T-helper 1 cell treated with Interleukin-12 subunit alpha and Interleukin-12 subunit beta and Interleukin-4 antibody, amounts not matched to agents 30 μg/mL and 1 μg/mL, for 36 hours (primary cell): ENCODE measurements at regions not wholly inside any gene's neighbourhood (a gene's known extent, or its start where the extent isn't known, plus 50 kb on each side); places are given as distances from the start of the nearest gene placed in this dataset.

ENCODE experiments used
- H3K27ac Mint-ChIP-seq: one replicate; pipeline ENCODE4 v1.8.0; 2021; ENCODE audit warnings: mild to moderate bottlenecking, mixed read lengths
- H3K27me3 Mint-ChIP-seq: one replicate; pipeline ENCODE4 v1.8.0; 2021; ENCODE audit warnings: low read depth, mixed read lengths
- H3K36me3 Mint-ChIP-seq: one replicate; pipeline ENCODE4 v1.8.0; 2021; ENCODE audit warnings: low read depth, mixed read lengths
- H3K4me1 Mint-ChIP-seq: one replicate; pipeline ENCODE4 v1.8.0; 2021; ENCODE audit warnings: low read depth, mixed read lengths
- H3K4me3 Mint-ChIP-seq: one replicate; pipeline ENCODE4 v1.8.0; 2021; ENCODE audit warnings: mild to moderate bottlenecking, moderate library complexity, mixed read lengths
- H3K9me3 Mint-ChIP-seq: one replicate; pipeline ENCODE4 v1.8.0; 2021; ENCODE audit warnings: mixed read lengths

GRCh38 chr21:17738176-17738953, 80.8 kb downstream of the C21orf91 start:
- Mint-ChIP-seq H3K4me3 (no peak overlapping the region), H3K27ac (no peak overlapping the region), H3K27me3 (no peaks in the 10 kb centered on the region), H3K4me1 (peaks cover 3% of the 10 kb centered on the region), H3K36me3 (peaks cover 5% of the 10 kb centered on the region), H3K9me3 (peaks cover 17% of the 10 kb centered on the region)

GRCh38 chr21:17736072-17736471, 83.1 kb downstream of the C21orf91 start:
- Mint-ChIP-seq H3K9me3 (peaks cover 7% of the 10 kb centered on the region), H3K4me3 (no peak overlapping the region), H3K4me1 (peaks cover 2% of the 10 kb centered on the region), H3K27ac (no peak overlapping the region), H3K36me3 (peaks cover 2% of the 10 kb centered on the region), H3K27me3 (no peaks in the 10 kb centered on the region)

- Mint-ChIP-seq H3K9me3 (no peaks in the 10 kb centered on the region), H3K4me3 (no peak overlapping the region), H3K4me1 (peaks cover 6% of the 10 kb centered on the region), H3K27me3 (peaks cover 3% of the 10 kb centered on the region), H3K36me3 (no peaks in the 10 kb centered on the region), H3K27ac (no peak overlapping the region)
Measured at GRCh38 chr21:17733209-17733608, 85.9 kb downstream of the C21orf91 start.

GRCh38 chr21:17732306-17732705, 86.8 kb downstream of the C21orf91 start:
- H3K36me3 Mint-ChIP-seq = no peaks in the 10 kb centered on the region
- H3K27ac Mint-ChIP-seq = no peak overlapping the region
- peaks cover 3% of the 10 kb centered on the region for H3K27me3 Mint-ChIP-seq
- peaks cover 6% of the 10 kb centered on the region for H3K4me1 Mint-ChIP-seq
- no peaks in the 10 kb centered on the region for H3K9me3 Mint-ChIP-seq
- H3K4me3 Mint-ChIP-seq = no peak overlapping the region

GRCh38 chr21:17731554-17731953, 87.6 kb downstream of the C21orf91 start:
- no peak overlapping the region for H3K27ac Mint-ChIP-seq
- no peaks in the 10 kb centered on the region for H3K9me3 Mint-ChIP-seq
- H3K4me1 Mint-ChIP-seq = peaks cover 6% of the 10 kb centered on the region
- peaks cover 3% of the 10 kb centered on the region for H3K27me3 Mint-ChIP-seq
- no peaks in the 10 kb centered on the region for H3K36me3 Mint-ChIP-seq
- no peak overlapping the region for H3K4me3 Mint-ChIP-seq

- Mint-ChIP-seq H3K27ac (no peak overlapping the region), H3K4me3 (no peak overlapping the region), H3K4me1 (peaks cover 6% of the 10 kb centered on the region), H3K27me3 (peaks cover 3% of the 10 kb centered on the region), H3K9me3 (no peaks in the 10 kb centered on the region), H3K36me3 (no peaks in the 10 kb centered on the region)
Measured at GRCh38 chr21:17730782-17731181, 88.4 kb downstream of the C21orf91 start.

GRCh38 chr21:17729455-17729854, 89.7 kb downstream of the C21orf91 start:
- Mint-ChIP-seq H3K27me3 (peaks cover 3% of the 10 kb centered on the region), H3K27ac (no peak overlapping the region), H3K4me3 (no peak overlapping the region), H3K36me3 (no peaks in the 10 kb centered on the region), H3K4me1 (peaks cover 9% of the 10 kb centered on the region), H3K9me3 (no peaks in the 10 kb centered on the region)

- H3K4me1 Mint-ChIP-seq = peaks cover 9% of the 10 kb centered on the region
- H3K27me3 Mint-ChIP-seq = peaks cover 3% of the 10 kb centered on the region
- H3K9me3 Mint-ChIP-seq = no peaks in the 10 kb centered on the region
- no peaks in the 10 kb centered on the region for H3K36me3 Mint-ChIP-seq
- H3K27ac Mint-ChIP-seq = no peak overlapping the region
- H3K4me3 Mint-ChIP-seq = no peak overlapping the region
Measured at GRCh38 chr21:17727361-17727760, 91.8 kb downstream of the C21orf91 start.

GRCh38 chr21:17726047-17726829, 92.9 kb downstream of the C21orf91 start:
- Mint-ChIP-seq H3K4me1 (peaks cover 9% of the 10 kb centered on the region), H3K4me3 (no peak overlapping the region), H3K36me3 (no peaks in the 10 kb centered on the region), H3K27me3 (peaks cover 3% of the 10 kb centered on the region), H3K9me3 (no peaks in the 10 kb centered on the region), H3K27ac (no peak overlapping the region)

GRCh38 chr21:17725339-17725738, 93.8 kb downstream of the C21orf91 start:
- Mint-ChIP-seq H3K36me3 (no peaks in the 10 kb centered on the region), H3K4me1 (peaks cover 2% of the 10 kb centered on the region), H3K27me3 (peaks cover 3% of the 10 kb centered on the region), H3K9me3 (no peaks in the 10 kb centered on the region), H3K4me3 (no peak overlapping the region), H3K27ac (no peak overlapping the region)

- H3K4me3 Mint-ChIP-seq = no peak overlapping the region
- no peak overlapping the region for H3K27ac Mint-ChIP-seq
- peaks cover 15% of the 10 kb centered on the region for H3K9me3 Mint-ChIP-seq
- H3K27me3 Mint-ChIP-seq = no peaks in the 10 kb centered on the region
- peaks cover 8% of the 10 kb centered on the region for H3K36me3 Mint-ChIP-seq
- H3K4me1 Mint-ChIP-seq = peaks cover 15% of the 10 kb centered on the region
Measured at GRCh38 chr21:17712887-17713286, 100.2 kb upstream of the BTG3 start.

GRCh38 chr21:17711896-17712295, 99.2 kb upstream of the BTG3 start:
- Mint-ChIP-seq H3K36me3 (peaks cover 11% of the 10 kb centered on the region), H3K9me3 (peaks cover 15% of the 10 kb centered on the region), H3K4me3 (no peak overlapping the region), H3K27ac (no peak overlapping the region), H3K27me3 (no peaks in the 10 kb centered on the region), H3K4me1 (peaks cover 15% of the 10 kb centered on the region)

- H3K27ac Mint-ChIP-seq = peak overlapping the region; percentile 15
- no peak overlapping the region for H3K4me3 Mint-ChIP-seq
Measured at GRCh38 chr21:17709266-17709611, 96.5 kb upstream of the BTG3 start.

GRCh38 chr21:17708522-17709265, 96.0 kb upstream of the BTG3 start:
- H3K27ac Mint-ChIP-seq = no peak overlapping the region
- peaks cover 23% of the 10 kb centered on the region for H3K9me3 Mint-ChIP-seq

More at GRCh38 chr21:17709266-17709611, 96.5 kb upstream of the BTG3 start:
- H3K9me3 Mint-ChIP-seq = peaks cover 28% of the 10 kb centered on the region
- H3K27me3 Mint-ChIP-seq = peaks cover 8% of the 10 kb centered on the region
- peaks cover 15% of the 10 kb centered on the region for H3K4me1 Mint-ChIP-seq
- peaks cover 22% of the 10 kb centered on the region for H3K36me3 Mint-ChIP-seq

More at GRCh38 chr21:17708522-17709265, 96.0 kb upstream of the BTG3 start:
- peaks cover 15% of the 10 kb centered on the region for H3K4me1 Mint-ChIP-seq
- peaks cover 8% of the 10 kb centered on the region for H3K27me3 Mint-ChIP-seq
- H3K36me3 Mint-ChIP-seq = peaks cover 22% of the 10 kb centered on the region
- no peak overlapping the region for H3K4me3 Mint-ChIP-seq
